ENCODE measurements at regions not wholly inside any gene's neighbourhood (a gene's known extent, or its start where the extent isn't known, plus 50 kb on each side); places are given as distances from the start of the nearest gene placed in this dataset.

- no peak for TF ChIP-seq CTCF (optimal IDR thresholded peaks at IDR 0.05 in 1 of 3, IDR thresholded peaks at IDR 0.05 in 1 of 3, conservative IDR thresholded peaks at IDR 0.05 in 1 of 3; ENCODE audit: extremely low read depth in 1 of 3, insufficient read depth in 2 of 3, low read length in 3 of 3)
- TF ChIP-seq EZH2 (IDR thresholded peaks at IDR 0.05; ENCODE audit: low read length): no peak
Measured at GRCh38 chr6:159328052-159328451, 158.9 kb downstream of the FNDC1 start.

Measured in keratinocyte (primary cell).